ENCODE measurements at regions not wholly inside any gene's neighbourhood (a gene's known extent, or its start where the extent isn't known, plus 50 kb on each side); places are given as distances from the start of the nearest gene placed in this dataset.

DNA sequence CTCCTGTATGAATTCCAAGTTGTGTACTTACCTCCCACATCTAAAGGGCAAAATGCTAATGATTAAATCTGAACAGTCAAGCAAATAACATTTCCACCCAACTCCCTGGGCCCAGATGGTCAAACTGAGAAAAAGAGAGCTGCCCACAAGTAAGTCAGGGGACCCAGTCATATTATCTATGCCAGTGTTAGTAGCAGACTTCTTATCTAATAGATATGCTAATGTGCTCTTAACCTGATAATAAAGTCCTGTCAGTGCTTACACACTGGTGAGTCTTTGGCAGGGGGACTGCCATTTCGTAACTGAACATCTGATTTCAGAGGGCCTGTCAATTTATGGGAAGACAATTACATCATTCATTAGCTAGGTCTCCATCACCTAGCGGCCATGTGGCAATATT is 292.3 kb upstream of the WWC1 start:
- no peaks in the 10 kb centered on the region for H3K36me3 ChIP-seq
- no peak overlapping the region for H3K27ac ChIP-seq
- peaks cover 0 to 8% (median 0%) of the 10 kb centered on the region in 4 donors for H3K4me1 ChIP-seq
- no peaks in the 10 kb centered on the region for H3K9me3 ChIP-seq
- H3K4me3 ChIP-seq, result no peak overlapping the region
- no peaks in the 10 kb centered on the region for H3K27me3 ChIP-seq
- intact Hi-C loops (cut with DNase I; ENCODE audit: low total_unique reads), result no loop called here
- no peak for DNase-seq
- TF ChIP-seq CTCF (IDR thresholded peaks at IDR 0.05), result no peak

DNA sequence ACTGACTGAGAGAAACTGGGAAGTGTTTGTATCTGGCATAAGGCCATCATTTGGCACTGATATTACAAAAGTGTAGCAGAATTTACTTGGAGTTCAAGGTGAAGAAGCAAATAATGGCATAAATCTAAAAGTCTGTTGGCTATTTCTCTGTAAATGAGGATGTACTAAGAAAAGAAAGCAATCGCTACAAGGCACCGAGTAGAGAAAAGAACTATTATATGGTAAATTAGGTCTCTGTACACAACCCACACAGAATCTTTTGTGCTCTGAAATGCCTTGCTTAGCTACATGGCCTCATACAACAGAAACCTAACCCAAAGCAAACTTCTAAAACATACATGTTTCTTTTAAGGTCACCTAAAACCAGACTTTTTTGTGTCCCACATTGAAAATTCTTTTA is 290.1 kb upstream of the WWC1 start:
- DNase-seq, result no peak

GRCh38 chr5:168002116-168002515 is 289.3 kb upstream of the WWC1 start:
- TF ChIP-seq CTCF (IDR thresholded peaks at IDR 0.05), result no peak
- no peak for DNase-seq

More for the DNA sequence above, 290.1 kb upstream of the WWC1 start:
- H3K27me3 ChIP-seq, result no peaks in the 10 kb centered on the region
- no peak overlapping the region for H3K4me3 ChIP-seq
- no peak for TF ChIP-seq CTCF (IDR thresholded peaks at IDR 0.05)
- no peaks in the 10 kb centered on the region for H3K36me3 ChIP-seq
- intact Hi-C loops (cut with DNase I; ENCODE audit: low total_unique reads), result no loop called here
- H3K4me1 ChIP-seq, result peaks cover 0 to 8% (median 0%) of the 10 kb centered on the region in 4 donors
- H3K27ac ChIP-seq, result no peak overlapping the region
- no peaks in the 10 kb centered on the region for H3K9me3 ChIP-seq

GRCh38 chr5:168005093-168005492 is 286.4 kb upstream of the WWC1 start:
- Histone ChIP-seq H3K4me1 (peaks cover 0 to 8% (median 0%) of the 10 kb centered on the region in 4 donors), H3K27me3 (no peaks in the 10 kb centered on the region), H3K4me3 (no peak overlapping the region), H3K27ac (no peak overlapping the region), H3K36me3 (no peaks in the 10 kb centered on the region), H3K9me3 (no peaks in the 10 kb centered on the region)
- no peak for DNase-seq
- no peak for TF ChIP-seq CTCF (IDR thresholded peaks at IDR 0.05)
- intact Hi-C loops (cut with DNase I; ENCODE audit: low total_unique reads), result no loop called here

More at GRCh38 chr5:168002116-168002515, 289.3 kb upstream of the WWC1 start:
- Histone ChIP-seq H3K27ac (no peak overlapping the region), H3K4me1 (peaks cover 0 to 8% (median 0%) of the 10 kb centered on the region in 4 donors), H3K4me3 (no peak overlapping the region), H3K27me3 (no peaks in the 10 kb centered on the region), H3K36me3 (no peaks in the 10 kb centered on the region), H3K9me3 (no peaks in the 10 kb centered on the region)
- intact Hi-C loops (cut with DNase I; ENCODE audit: low total_unique reads), result no loop called here

DNA sequence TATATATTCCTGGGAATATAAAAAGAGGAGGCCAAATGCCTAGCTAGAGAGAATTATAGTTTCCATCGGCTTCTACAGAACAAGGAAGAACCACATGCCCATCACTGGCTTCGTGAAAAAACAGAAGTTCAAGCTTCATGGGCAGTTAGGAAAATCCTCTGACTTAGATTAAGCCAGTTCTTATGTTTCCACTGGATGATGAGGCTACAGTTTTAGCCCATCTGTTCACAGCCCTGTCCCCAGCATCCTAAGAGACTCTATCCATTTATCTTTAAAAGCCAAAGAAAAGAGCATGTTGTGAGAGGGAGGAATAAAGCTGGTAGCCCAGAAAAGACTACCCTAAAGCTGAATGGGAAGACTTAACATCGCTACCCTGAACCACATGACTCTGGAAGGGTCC is 285.5 kb upstream of the WWC1 start:
- H3K36me3 ChIP-seq, result no peaks in the 10 kb centered on the region
- H3K4me1 ChIP-seq, result peaks cover 0 to 8% (median 0%) of the 10 kb centered on the region in 4 donors
- H3K4me3 ChIP-seq, result no peak overlapping the region
- intact Hi-C loops (cut with DNase I; ENCODE audit: low total_unique reads), result no loop called here
- no peak for TF ChIP-seq CTCF (IDR thresholded peaks at IDR 0.05)
- no peak overlapping the region for H3K27ac ChIP-seq
- no peaks in the 10 kb centered on the region for H3K27me3 ChIP-seq
- DNase-seq, result no peak
- no peaks in the 10 kb centered on the region for H3K9me3 ChIP-seq

All from tibial artery (tissue), 4 donors.